H1 (cell line): ENCODE measurements at regions not wholly inside any gene's neighbourhood (a gene's known extent, or its start where the extent isn't known, plus 50 kb on each side); places are given as distances from the start of the nearest gene placed in this dataset.

Source experiments
- CTCF ChIA-PET: fragments of 300-600 bp; sonication (Branson Sonifier 250); formaldehyde crosslinking; loops from one replicate; lab custom pipeline; 2021; ENCODE audit not compliant: partially characterized antibody; lab: Charles Lee
- POLR2A ChIA-PET: fragments of 300-600 bp; sonication (Branson Sonifier 250); formaldehyde crosslinking; loops from one replicate; lab custom pipeline; 2021; ENCODE audit warnings: inconsistent platforms; ENCODE audit not compliant: partially characterized antibody; lab: Charles Lee
- DNase-seq, 2 experiments: peaks; one replicate each; pipeline versions ENCODE4 v3.0.0 to v3.0.0-alpha.2; 2010 to 2022; ENCODE audit warnings: low spot score in 2 of 2, low read depth in 1 of 2, mixed read lengths in 1 of 2
- FAIRE-seq: peaks from 2 replicates; lab custom pipeline; 2011; peaks lifted over from hg19 to GRCh38; lab: Jason Lieb, UNC
- H2AFZ ChIP-seq: 2 replicates; pipeline ENCODE4 v1.8.1; 2012; ENCODE audit warnings: low read length, inconsistent platforms
- H2AK5ac ChIP-seq: 2 replicates; pipeline ENCODE4 v1.6.1; 2013; ENCODE audit warnings: low read depth, low read length
- H2BK120ac ChIP-seq: replicated peaks from 2 replicates; pipeline ENCODE3; 2013; ENCODE audit warnings: low read depth, low read length, inconsistent platforms
- H2BK12ac ChIP-seq: 2 replicates; pipeline ENCODE4 v1.6.1; 2013; ENCODE audit warnings: low read depth, low read length
- H2BK15ac ChIP-seq: 2 replicates; pipeline ENCODE4 v1.6.1; 2013; ENCODE audit warnings: low read length
- H2BK20ac ChIP-seq: 2 replicates; pipeline ENCODE4 v1.6.1; 2013; ENCODE audit warnings: low read length
- H2BK5ac ChIP-seq: 2 replicates; pipeline ENCODE4 v1.6.1; 2013; ENCODE audit warnings: low read depth, low read length
- H3K14ac ChIP-seq: 2 replicates; pipeline ENCODE4 v1.6.1; 2013; ENCODE audit warnings: inconsistent platforms; ENCODE audit not compliant: insufficient read length
- H3K18ac ChIP-seq: 2 replicates; pipeline ENCODE4 v1.6.1; 2013; ENCODE audit warnings: low read length; ENCODE audit errors: extremely low read depth
- H3K23ac ChIP-seq: 2 replicates; pipeline ENCODE4 v1.6.1; 2013; ENCODE audit warnings: inconsistent platforms; ENCODE audit not compliant: insufficient read length
- H3K23me2 ChIP-seq: 2 replicates; pipeline ENCODE4 v1.6.1; 2013; ENCODE audit warnings: low read depth, low read length
- H3K27ac ChIP-seq: 2 replicates; pipeline ENCODE4 v1.6.1; 2011; ENCODE audit warnings: low read depth, low read length, inconsistent platforms
- H3K27me3 ChIP-seq, 4 experiments: replicated peaks in 1 of 4; 1 replicate in 1 of 4; 2 replicates in 3 of 4; pipeline versions ENCODE4 v1.6.1 to v1.8.1; 2011 to 2013; ENCODE audit warnings: low read length in 3 of 4, mild to moderate bottlenecking in 3 of 4, inconsistent platforms in 2 of 4, mixed read lengths in 2 of 4, moderate library complexity in 1 of 4; ENCODE audit not compliant: control insufficient read depth in 3 of 4, insufficient read depth in 3 of 4; ENCODE audit errors: extremely low read depth in 1 of 4
- H3K36me3 ChIP-seq, 4 experiments: 2 replicates each; pipeline versions ENCODE4 v1.6.1 to v1.8.1; 2011 to 2013; ENCODE audit warnings: mild to moderate bottlenecking in 4 of 4, low read length in 3 of 4, moderate library complexity in 2 of 4, control low read depth in 1 of 4, inconsistent platforms in 1 of 4; ENCODE audit not compliant: insufficient read depth in 4 of 4, control insufficient read depth in 2 of 4
- H3K4ac ChIP-seq: replicated peaks from 2 replicates; pipeline ENCODE3; 2013; ENCODE audit warnings: low read length, low read depth, mixed read lengths, inconsistent platforms; ENCODE audit not compliant: insufficient read length
- H3K4me1 ChIP-seq, 4 experiments: replicated peaks in 1 of 4; 1 replicate in 1 of 4; 2 replicates in 3 of 4; pipeline versions ENCODE4 v1.6.1 to v1.8.1; 2011 to 2013; ENCODE audit warnings: low read length in 3 of 4, inconsistent platforms in 2 of 4, mixed read lengths in 1 of 4; ENCODE audit not compliant: insufficient read depth in 4 of 4, control insufficient read depth in 3 of 4
- H3K4me2 ChIP-seq, 2 experiments: 2 replicates each; pipeline versions ENCODE4 v1.6.1 to v1.8.1; 2011 to 2013; ENCODE audit warnings: low read depth in 2 of 2, low read length in 2 of 2, control low read depth in 1 of 2, inconsistent platforms in 1 of 2, mild to moderate bottlenecking in 1 of 2; ENCODE audit not compliant: insufficient read depth in 1 of 2
- H3K4me3 ChIP-seq, 4 experiments: fragments of 200-600, 300-600 bp in 1 of 4; sonication (generic), shearing (Covaris generic), sonication (Bioruptor Twin) in 1 of 4; 2 replicates each; pipeline versions ENCODE4 v1.5.1 to v1.8.1; 2011 to 2016; ENCODE audit warnings: low read length in 4 of 4, low read depth in 3 of 4, control low read depth in 2 of 4, inconsistent platforms in 2 of 4, mild to moderate bottlenecking in 2 of 4, mixed read lengths in 1 of 4, moderate library complexity in 1 of 4; ENCODE audit not compliant: insufficient read depth in 2 of 4; ENCODE audit errors: extremely low read depth in 1 of 4
- H3K56ac ChIP-seq: replicated peaks from 2 replicates; pipeline ENCODE3; 2013; ENCODE audit warnings: low read depth, mild to moderate bottlenecking, mixed read lengths, low read length, inconsistent platforms; ENCODE audit not compliant: insufficient read length
- H3K79me1 ChIP-seq: 2 replicates; pipeline ENCODE4 v1.6.1; 2013; ENCODE audit warnings: low read depth, low read length, control low read depth
- H3K79me2 ChIP-seq, 2 experiments: 2 replicates each; pipeline versions ENCODE4 v1.6.1 to v1.8.1; 2012 to 2013; ENCODE audit warnings: low read length in 2 of 2, mild to moderate bottlenecking in 2 of 2, inconsistent platforms in 1 of 2; ENCODE audit not compliant: insufficient read depth in 2 of 2, control insufficient read depth in 1 of 2
- H3K9ac ChIP-seq, 4 experiments: replicated peaks in 1 of 4; 1 replicate in 1 of 4; 2 replicates in 3 of 4; pipeline versions ENCODE4 v1.6.1 to v1.8.1; 2011 to 2013; ENCODE audit warnings: low read depth in 3 of 4, low read length in 3 of 4, control low read depth in 2 of 4, mild to moderate bottlenecking in 2 of 4, moderate library complexity in 2 of 4, inconsistent platforms in 1 of 4; ENCODE audit errors: extremely low read depth in 1 of 4
- H3K9me3 ChIP-seq, 2 experiments: 2 replicates each; pipeline versions ENCODE4 v1.6.1 to v1.8.1; 2012 to 2013; ENCODE audit warnings: mild to moderate bottlenecking in 2 of 2, moderate library complexity in 2 of 2, control low read depth in 1 of 2, inconsistent platforms in 1 of 2, low read depth in 1 of 2, low read length in 1 of 2, mixed read lengths in 1 of 2; ENCODE audit not compliant: insufficient read depth in 2 of 2
- H4K20me1 ChIP-seq, 2 experiments: replicated peaks in 1 of 2; 2 replicates each; pipeline versions ENCODE3 to v1.8.1; 2011 to 2013; ENCODE audit warnings: inconsistent platforms in 2 of 2, low read length in 2 of 2, mild to moderate bottlenecking in 1 of 2; ENCODE audit not compliant: insufficient read depth in 2 of 2, control insufficient read depth in 1 of 2
- H4K5ac ChIP-seq: 2 replicates; pipeline ENCODE4 v1.6.1; 2013; ENCODE audit warnings: low read length, low read depth, mixed read lengths, inconsistent platforms; ENCODE audit not compliant: insufficient read length
- H4K8ac ChIP-seq: 2 replicates; pipeline ENCODE4 v1.8.0; 2013; ENCODE audit warnings: mild to moderate bottlenecking, moderate library complexity, low read length, inconsistent platforms; ENCODE audit not compliant: insufficient read depth; ENCODE audit errors: extremely low read depth
- H4K91ac ChIP-seq: replicated peaks from 2 replicates; pipeline ENCODE3; 2013; ENCODE audit warnings: low read length, mixed read lengths, inconsistent platforms; ENCODE audit not compliant: insufficient read length
- EP300 ChIP-seq, 2 experiments: IDR thresholded peaks; 1 replicate in 1 of 2; 2 replicates in 1 of 2; pipeline ENCODE4 v1.6.1; 2011 to 2012; ENCODE audit warnings: low read depth in 2 of 2, low read length in 2 of 2, mild to moderate bottlenecking in 2 of 2, borderline replicate concordance in 1 of 2, inconsistent platforms in 1 of 2, moderate library complexity in 1 of 2
- JUN ChIP-seq: IDR thresholded peaks from 2 replicates; pipeline ENCODE4 v1.6.1; 2011; ENCODE audit warnings: low read depth, mild to moderate bottlenecking, improper control_type of control experiment, low read length
- MAFK ChIP-seq: IDR thresholded peaks from 2 replicates; pipeline ENCODE4 v1.6.1; 2012; ENCODE audit warnings: low read depth, mild to moderate bottlenecking, improper control_type of control experiment, low read length
- PHF8 ChIP-seq: fragments of 200-600 bp; sonication (generic); conservative IDR thresholded peaks from 2 replicates; pipeline ENCODE4 v1.7.1; 2012; ENCODE audit warnings: low read depth, mild to moderate bottlenecking, inconsistent platforms, low read length, moderate library complexity
- RBBP5 ChIP-seq: IDR thresholded peaks from 2 replicates; pipeline ENCODE4 v1.7.1; 2012; ENCODE audit warnings: low read depth, mild to moderate bottlenecking, inconsistent platforms, low read length, moderate library complexity, borderline replicate concordance
- SP2 ChIP-seq: IDR thresholded peaks from 2 replicates; pipeline ENCODE4 v1.6.1; 2012; ENCODE audit warnings: mild to moderate bottlenecking, low read length, inconsistent platforms
- SUZ12 ChIP-seq: fragments of 200-600 bp; sonication (generic); IDR thresholded peaks from 2 replicates; pipeline ENCODE4 v1.6.1; 2012; ENCODE audit warnings: mild to moderate bottlenecking, inconsistent platforms, low read length, moderate library complexity, mixed read lengths
- WGBS, 2 experiments: shearing (Covaris generic) in 1 of 2; methylation state at CpG; one replicate each; pipeline versions ENCODE4 v1.1.6 to v1.1.7; 2013 to 2015; ENCODE audit warnings: low lambda C conversion rate in 2 of 2, mixed read lengths in 2 of 2, inconsistent platforms in 1 of 2, low coverage in 1 of 2, missing lambda C conversion rate in 1 of 2; ENCODE audit not compliant: insufficient replicate concordance in 2 of 2, insufficient coverage in 1 of 2, insufficient read length in 1 of 2; ENCODE audit errors: extremely low coverage in 1 of 2, missing lambda C conversion rate in 1 of 2; 5-methylcytosine and 5-hydroxymethylcytosine counted together

- H4K5ac ChIP-seq: no peak overlapping the region
- no peak overlapping the region for H3K27ac ChIP-seq
- no peak overlapping the region for H4K8ac ChIP-seq
- no peak overlapping the region for H3K4me3 ChIP-seq
- ChIA-PET CTCF (no interaction called here), POLR2A (interaction anchor here (0.8 kb wide), 1 partner anchor 77 kb away, joined by 3 read pairs; no protein-coding TSS in a partner anchor)
- no peak for FAIRE-seq
- H3K4me1 ChIP-seq: no peaks in the 10 kb centered on the region
- no peak overlapping the region for H3K23ac ChIP-seq
- no peak for DNase-seq
- no peaks in the 10 kb centered on the region for H3K79me1 ChIP-seq
- H3K4ac ChIP-seq: no peak overlapping the region
- no peak overlapping the region for H2BK5ac ChIP-seq
- H4K91ac ChIP-seq: no peak overlapping the region
- H2BK20ac ChIP-seq: no peak overlapping the region
- H3K18ac ChIP-seq: no peak overlapping the region
- H3K27me3 ChIP-seq: no peaks in the 10 kb centered on the region
- no peak overlapping the region for H2BK12ac ChIP-seq
- H3K14ac ChIP-seq: no peak overlapping the region
- H2AK5ac ChIP-seq: no peak overlapping the region
- H2AFZ ChIP-seq: no peak overlapping the region
- H2BK120ac ChIP-seq: no peak overlapping the region
- H3K36me3 ChIP-seq: no peaks in the 10 kb centered on the region
- no peak overlapping the region for H3K56ac ChIP-seq
- no peaks in the 10 kb centered on the region for H3K79me2 ChIP-seq
- H2BK15ac ChIP-seq: no peak overlapping the region
- no peak overlapping the region for H3K4me2 ChIP-seq
- WGBS, 2 experiments: 88% methylated on average over 12 of the region's 12 CpGs; no CpG with 5 or more reads in 1 of the 2 experiments
- peaks cover 0 to 3% of the 10 kb centered on the region in 2 experiments; a peak in 1 of 4 replicates for H3K9me3 ChIP-seq
- H4K20me1 ChIP-seq: no peaks in the 10 kb centered on the region
- no peak overlapping the region for H3K9ac ChIP-seq
- no peaks in the 10 kb centered on the region for H3K23me2 ChIP-seq
- TF ChIP-seq JUN (no peak), SUZ12 (no peak), EP300 (IDR thresholded peaks at IDR 0.05; ENCODE audit: borderline replicate concordance in 1 of 2, low read depth in 2 of 2, low read length in 2 of 2) (no peak), PHF8 (no peak), SP2 (no peak), RBBP5 (no peak), MAFK (no peak)
Observed at GRCh38 chr12:77559400-77560074, 271.2 kb upstream of the NAV3 start.
